Urothelium cell line (cell line): ENCODE measurements at regions not wholly inside any gene's neighbourhood (a gene's known extent, or its start where the extent isn't known, plus 50 kb on each side); places are given as distances from the start of the nearest gene placed in this dataset.
"Not testable (repeated sequence)": the region's sequence is repeated elsewhere in the genome, so short reads cannot be mapped to it uniquely, and the experiment has no call there.

ENCODE experiments used
- DNase-seq: peaks from one replicate; pipeline ENCODE4 v3.0.0; 2011; ENCODE audit warnings: low spot score, mixed read lengths
- FAIRE-seq: peaks from 2 replicates; lab custom pipeline; 2011; peaks lifted over from hg19 to GRCh38; lab: Jason Lieb, UNC

- FAIRE-seq, DNase-seq: not testable (repeated sequence)
Measured at GRCh38 chr7:86375602-86376001, 268.1 kb upstream of the GRM3 start.

- DNase-seq (no peak), FAIRE-seq (no peak)
Measured at GRCh38 chr7:86372262-86372661, 271.4 kb upstream of the GRM3 start.

- DNase-seq (no peak), FAIRE-seq (no peak)
Measured at GRCh38 chr7:86366946-86367345, 276.8 kb upstream of the GRM3 start.

- FAIRE-seq, DNase-seq: not testable (repeated sequence)
Measured at GRCh38 chr7:86340407-86340806, 303.3 kb upstream of the GRM3 start.

GRCh38 chr7:86339051-86339450, 304.7 kb upstream of the GRM3 start:
- FAIRE-seq, result no peak
- no peak for DNase-seq

GRCh38 chr7:86328801-86329433, 314.8 kb upstream of the GRM3 start:
- no peak for DNase-seq
- no peak for FAIRE-seq

- no peak for DNase-seq
- no peak for FAIRE-seq
Measured at GRCh38 chr7:86326847-86327246, 316.9 kb upstream of the GRM3 start.

GRCh38 chr7:86320889-86321288, 322.8 kb upstream of the GRM3 start:
- no peak for FAIRE-seq

GRCh38 chr7:86320341-86320740, 323.4 kb upstream of the GRM3 start:
- FAIRE-seq, result no peak
- no peak for DNase-seq

More at GRCh38 chr7:86320889-86321288, 322.8 kb upstream of the GRM3 start:
- DNase-seq, result no peak

GRCh38 chr7:86313842-86314241, 329.9 kb upstream of the GRM3 start:
- DNase-seq, result no peak
- FAIRE-seq, result no peak

GRCh38 chr7:86301301-86301700, 342.4 kb upstream of the GRM3 start:
- DNase-seq (no peak), FAIRE-seq (no peak)

- no peak for DNase-seq
- no peak for FAIRE-seq
Measured at GRCh38 chr7:86295526-86295925, 348.2 kb upstream of the GRM3 start.

GRCh38 chr7:86282014-86282682, 361.6 kb upstream of the GRM3 start:
- no peak for FAIRE-seq
- no peak for DNase-seq

- DNase-seq (no peak), FAIRE-seq (no peak)
Measured at GRCh38 chr7:86280150-86280549, 363.6 kb upstream of the GRM3 start.

- no peak for FAIRE-seq
- DNase-seq, result no peak
Measured at GRCh38 chr7:86262781-86263180, 380.9 kb upstream of the GRM3 start.

GRCh38 chr7:86257894-86258293, 385.8 kb upstream of the GRM3 start:
- DNase-seq, result no peak
- no peak for FAIRE-seq

- DNase-seq (no peak), FAIRE-seq (no peak)
Measured at GRCh38 chr7:86252406-86252805, 391.3 kb upstream of the GRM3 start.

GRCh38 chr7:86248977-86249376, 394.7 kb upstream of the GRM3 start:
- FAIRE-seq (no peak), DNase-seq (no peak)

GRCh38 chr7:86243171-86243570, 400.5 kb upstream of the GRM3 start:
- DNase-seq, result no peak
- FAIRE-seq, result peak; percentile 67

- no peak for DNase-seq
- peak; percentile 70 for FAIRE-seq
Measured at GRCh38 chr7:86226191-86226590, 417.5 kb upstream of the GRM3 start.

- FAIRE-seq (no peak), DNase-seq (no peak)
Measured at GRCh38 chr7:86222806-86223205, 420.9 kb upstream of the GRM3 start.

GRCh38 chr7:86214734-86215133, 429.0 kb upstream of the GRM3 start:
- DNase-seq (no peak), FAIRE-seq (no peak)

GRCh38 chr7:86212976-86213375, 430.7 kb upstream of the GRM3 start:
- DNase-seq, result no peak
- no peak for FAIRE-seq
